Immature natural killer cell (primary cell): ENCODE measurements at regions not wholly inside any gene's neighbourhood (a gene's known extent, or its start where the extent isn't known, plus 50 kb on each side); places are given as distances from the start of the nearest gene placed in this dataset.
"Not testable (repeated sequence)": the region's sequence is repeated elsewhere in the genome, so short reads cannot be mapped to it uniquely, and the experiment has no call there.

ENCODE experiments used
- DNase-seq, 3 donors: peaks; one replicate each; pipeline ENCODE4 v3.0.0; 2022; ENCODE audit warnings: mixed read lengths in 1 of 3
- H3K27ac Mint-ChIP-seq, 6 donors: one replicate each; pipeline ENCODE4 v1.8.0; 2020; ENCODE audit warnings: mixed read lengths in 6 of 6, mild to moderate bottlenecking in 5 of 6, inconsistent platforms in 4 of 6, moderate library complexity in 3 of 6
- H3K27me3 Mint-ChIP-seq, 3 donors: one replicate each; pipeline ENCODE4 v1.8.0; 2020 to 2021; ENCODE audit warnings: low read depth in 3 of 3, mild to moderate bottlenecking in 3 of 3, mixed read lengths in 3 of 3, moderate library complexity in 3 of 3, inconsistent platforms in 1 of 3
- H3K36me3 Mint-ChIP-seq, 3 donors: one replicate each; pipeline ENCODE4 v1.8.0; 2020; ENCODE audit warnings: mixed read lengths in 3 of 3, inconsistent platforms in 2 of 3, mild to moderate bottlenecking in 2 of 3
- H3K4me1 Mint-ChIP-seq, 2 donors: one replicate each; pipeline ENCODE4 v1.8.0; 2020; ENCODE audit warnings: inconsistent platforms in 2 of 2, mild to moderate bottlenecking in 2 of 2, mixed read lengths in 2 of 2, moderate library complexity in 1 of 2
- H3K4me3 Mint-ChIP-seq, 5 donors: one replicate each; pipeline ENCODE4 v1.8.0; 2020; ENCODE audit warnings: mild to moderate bottlenecking in 5 of 5, mixed read lengths in 5 of 5, inconsistent platforms in 3 of 5, moderate library complexity in 3 of 5
- H3K9me3 Mint-ChIP-seq, 6 donors: one replicate each; pipeline ENCODE4 v1.8.0; 2020; ENCODE audit warnings: mild to moderate bottlenecking in 6 of 6, mixed read lengths in 6 of 6, inconsistent platforms in 4 of 6, moderate library complexity in 3 of 6

GRCh38 chr6:48714250-48714649 lies 603.3 kb upstream of the PTCHD4 start:
- no peak for DNase-seq
- H3K4me1 Mint-ChIP-seq: no peaks in the 10 kb centered on the region
- H3K27me3 Mint-ChIP-seq: peaks cover 0 to 1% (median 0%) of the 10 kb centered on the region in 3 donors
- H3K4me3 Mint-ChIP-seq: no peak overlapping the region
- H3K27ac Mint-ChIP-seq: no peak overlapping the region
- peaks cover 0 to 3% (median 0%) of the 10 kb centered on the region in 3 donors for H3K36me3 Mint-ChIP-seq
- peaks cover 9 to 25% (median 14%) of the 10 kb centered on the region in 6 donors for H3K9me3 Mint-ChIP-seq

- Mint-ChIP-seq H3K27ac (no peak overlapping the region), H3K36me3 (peaks cover 0 to 3% (median 0%) of the 10 kb centered on the region in 3 donors), H3K27me3 (peaks cover 0 to 1% (median 0%) of the 10 kb centered on the region in 3 donors), H3K4me1 (no peaks in the 10 kb centered on the region), H3K9me3 (peaks cover 9 to 26% (median 14%) of the 10 kb centered on the region in 6 donors), H3K4me3 (no peak overlapping the region)
- no peak for DNase-seq
Observed at GRCh38 chr6:48713612-48714011, 602.6 kb upstream of the PTCHD4 start.

- Mint-ChIP-seq H3K4me1 (no peaks in the 10 kb centered on the region), H3K36me3 (peaks cover 0 to 3% (median 0%) of the 10 kb centered on the region in 3 donors), H3K4me3 (no peak overlapping the region), H3K27me3 (peaks cover 0 to 6% (median 3%) of the 10 kb centered on the region in 3 donors), H3K9me3 (peaks cover 10 to 36% (median 27%) of the 10 kb centered on the region in 6 donors), H3K27ac (no peak overlapping the region)
- DNase-seq: no peak
Observed at GRCh38 chr6:48706310-48706709, 595.3 kb upstream of the PTCHD4 start.

GRCh38 chr6:48701572-48701971 lies 590.6 kb upstream of the PTCHD4 start:
- H3K27me3 Mint-ChIP-seq: peaks cover 0 to 6% (median 3%) of the 10 kb centered on the region in 3 donors
- H3K4me3 Mint-ChIP-seq: no peak overlapping the region
- no peaks in the 10 kb centered on the region for H3K36me3 Mint-ChIP-seq
- no peaks in the 10 kb centered on the region for H3K4me1 Mint-ChIP-seq
- DNase-seq: no peak
- no peak overlapping the region for H3K27ac Mint-ChIP-seq
- H3K9me3 Mint-ChIP-seq: peaks cover 13 to 44% (median 35%) of the 10 kb centered on the region in 6 donors

GRCh38 chr6:48695872-48696271 lies 584.9 kb upstream of the PTCHD4 start:
- peaks cover 0 to 3% (median 0%) of the 10 kb centered on the region in 3 donors for H3K36me3 Mint-ChIP-seq
- H3K27ac Mint-ChIP-seq: no peak overlapping the region
- DNase-seq: no peak
- H3K4me1 Mint-ChIP-seq: no peaks in the 10 kb centered on the region
- H3K9me3 Mint-ChIP-seq: peaks cover 11 to 58% (median 36%) of the 10 kb centered on the region in 6 donors
- no peaks in the 10 kb centered on the region for H3K27me3 Mint-ChIP-seq
- H3K4me3 Mint-ChIP-seq: no peak overlapping the region

- no peak overlapping the region for H3K27ac Mint-ChIP-seq
- H3K9me3 Mint-ChIP-seq: peaks cover 9 to 66% (median 45%) of the 10 kb centered on the region in 6 donors
- no peak for DNase-seq
- H3K4me1 Mint-ChIP-seq: no peaks in the 10 kb centered on the region
- no peaks in the 10 kb centered on the region for H3K27me3 Mint-ChIP-seq
- no peak overlapping the region for H3K4me3 Mint-ChIP-seq
- H3K36me3 Mint-ChIP-seq: peaks cover 0 to 3% (median 0%) of the 10 kb centered on the region in 3 donors
Observed at GRCh38 chr6:48691420-48691819, 580.4 kb upstream of the PTCHD4 start.

GRCh38 chr6:48689498-48689897 lies 578.5 kb upstream of the PTCHD4 start:
- no peaks in the 10 kb centered on the region for H3K27me3 Mint-ChIP-seq
- H3K4me3 Mint-ChIP-seq: no peak overlapping the region
- no peak for DNase-seq
- H3K36me3 Mint-ChIP-seq: no peaks in the 10 kb centered on the region
- H3K9me3 Mint-ChIP-seq: peaks cover 9 to 69% (median 49%) of the 10 kb centered on the region in 6 donors
- no peak overlapping the region for H3K27ac Mint-ChIP-seq
- no peaks in the 10 kb centered on the region for H3K4me1 Mint-ChIP-seq

GRCh38 chr6:48678390-48678789 lies 567.4 kb upstream of the PTCHD4 start:
- Mint-ChIP-seq H3K27ac (no peak overlapping the region), H3K4me1 (no peaks in the 10 kb centered on the region), H3K9me3 (peaks cover 8 to 40% (median 13%) of the 10 kb centered on the region in 6 donors), H3K27me3 (peaks cover 0 to 4% (median 0%) of the 10 kb centered on the region in 3 donors), H3K36me3 (peaks cover 0 to 3% (median 0%) of the 10 kb centered on the region in 3 donors), H3K4me3 (no peak overlapping the region)
- DNase-seq: no peak

- no peaks in the 10 kb centered on the region for H3K36me3 Mint-ChIP-seq
- H3K27me3 Mint-ChIP-seq: peaks cover 0 to 4% (median 0%) of the 10 kb centered on the region in 3 donors
- H3K27ac Mint-ChIP-seq: no peak overlapping the region
- no peak for DNase-seq
- H3K4me3 Mint-ChIP-seq: no peak overlapping the region
- peaks cover 4 to 38% (median 15%) of the 10 kb centered on the region in 6 donors for H3K9me3 Mint-ChIP-seq
- no peaks in the 10 kb centered on the region for H3K4me1 Mint-ChIP-seq
Observed at GRCh38 chr6:48671505-48671904, 560.5 kb upstream of the PTCHD4 start.

GRCh38 chr6:48670546-48670945 lies 559.5 kb upstream of the PTCHD4 start:
- Mint-ChIP-seq H3K36me3 (no peaks in the 10 kb centered on the region), H3K9me3 (peaks cover 3 to 39% (median 15%) of the 10 kb centered on the region in 6 donors), H3K4me3 (no peak overlapping the region), H3K27me3 (peaks cover 0 to 4% (median 0%) of the 10 kb centered on the region in 3 donors), H3K27ac (no peak overlapping the region), H3K4me1 (no peaks in the 10 kb centered on the region)
- no peak for DNase-seq

- Mint-ChIP-seq H3K27me3 (no peaks in the 10 kb centered on the region), H3K36me3 (peaks cover 0 to 4% (median 0%) of the 10 kb centered on the region in 3 donors), H3K4me1 (no peaks in the 10 kb centered on the region), H3K4me3 (no peak overlapping the region), H3K9me3 (peaks cover 6 to 46% (median 21%) of the 10 kb centered on the region in 6 donors), H3K27ac (no peak overlapping the region)
- DNase-seq: no peak
Observed at GRCh38 chr6:48667797-48668196, 556.8 kb upstream of the PTCHD4 start.

- no peak for DNase-seq
- peaks cover 0 to 2% (median 0%) of the 10 kb centered on the region in 3 donors for H3K27me3 Mint-ChIP-seq
- H3K36me3 Mint-ChIP-seq: peaks cover 0 to 4% (median 0%) of the 10 kb centered on the region in 3 donors
- H3K9me3 Mint-ChIP-seq: peaks cover 6 to 33% (median 16%) of the 10 kb centered on the region in 6 donors
- H3K27ac Mint-ChIP-seq: no peak overlapping the region
- H3K4me3 Mint-ChIP-seq: no peak overlapping the region
- no peaks in the 10 kb centered on the region for H3K4me1 Mint-ChIP-seq
Observed at GRCh38 chr6:48664826-48665225, 553.8 kb upstream of the PTCHD4 start.

GRCh38 chr6:48658915-48659314 lies 547.9 kb upstream of the PTCHD4 start:
- H3K27me3 Mint-ChIP-seq: peaks cover 0 to 2% (median 0%) of the 10 kb centered on the region in 3 donors
- DNase-seq: no peak
- H3K27ac Mint-ChIP-seq: peak overlapping the region in 1 of 6 donors; percentile 2
- H3K36me3 Mint-ChIP-seq: peaks cover 0 to 3% (median 0%) of the 10 kb centered on the region in 3 donors
- H3K9me3 Mint-ChIP-seq: peaks cover 2 to 25% (median 15%) of the 10 kb centered on the region in 6 donors
- H3K4me3 Mint-ChIP-seq: no peak overlapping the region
- H3K4me1 Mint-ChIP-seq: no peaks in the 10 kb centered on the region

GRCh38 chr6:48641544-48641943 lies 530.5 kb upstream of the PTCHD4 start:
- H3K4me1 Mint-ChIP-seq: no peaks in the 10 kb centered on the region
- H3K9me3 Mint-ChIP-seq: peaks cover 10 to 54% (median 30%) of the 10 kb centered on the region in 6 donors
- no peak overlapping the region for H3K27ac Mint-ChIP-seq
- no peak overlapping the region for H3K4me3 Mint-ChIP-seq
- H3K36me3 Mint-ChIP-seq: no peaks in the 10 kb centered on the region
- peaks cover 0 to 4% (median 0%) of the 10 kb centered on the region in 3 donors for H3K27me3 Mint-ChIP-seq
- DNase-seq: no peak

- peaks cover 10 to 53% (median 30%) of the 10 kb centered on the region in 6 donors for H3K9me3 Mint-ChIP-seq
- H3K27ac Mint-ChIP-seq, H3K36me3 Mint-ChIP-seq: not testable (repeated sequence)
Observed at GRCh38 chr6:48638796-48639195, 527.8 kb upstream of the PTCHD4 start.

More at GRCh38 chr6:48638796-48639195, 527.8 kb upstream of the PTCHD4 start:
- H3K27me3 Mint-ChIP-seq, H3K4me1 Mint-ChIP-seq, DNase-seq, H3K4me3 Mint-ChIP-seq: not testable (repeated sequence)
